Upper lobe of left lung (tissue), 4 donors: ENCODE measurements at regions not wholly inside any gene's neighbourhood (a gene's known extent, or its start where the extent isn't known, plus 50 kb on each side); places are given as distances from the start of the nearest gene placed in this dataset.

Source experiments
- EP300 ChIP-seq, 4 donors: sonication (generic); formaldehyde crosslinking; IDR thresholded peaks; one replicate each; pipeline ENCODE4 v1.5.1; 2017; ENCODE audit warnings: antibody characterized with exemption in 4 of 4, control low read depth in 2 of 4
- POLR2A ChIP-seq, 4 donors: fragments of 450-650 bp; IDR thresholded peaks; one replicate each; pipeline ENCODE4 v1.5.1; 2016 to 2017; ENCODE audit warnings: antibody characterized with exemption in 4 of 4, mild to moderate bottlenecking in 2 of 4
- POLR2AphosphoS5 ChIP-seq, 2 donors: sonication (generic); formaldehyde crosslinking; IDR thresholded peaks; one replicate each; pipeline ENCODE4 v1.5.1; 2017; ENCODE audit warnings: antibody characterized with exemption in 2 of 2
- TF ChIP-seq, protein P1 (sequence below), 6 experiments: fragments of 450-650 bp in 4 of 6; fragments of 200-600 bp in 2 of 6; sonication (generic) in 2 of 6; IDR thresholded peaks; one replicate each; pipeline ENCODE4 v1.5.1; 2016 to 2019; ENCODE audit warnings: antibody characterized with exemption in 6 of 6

DNA sequence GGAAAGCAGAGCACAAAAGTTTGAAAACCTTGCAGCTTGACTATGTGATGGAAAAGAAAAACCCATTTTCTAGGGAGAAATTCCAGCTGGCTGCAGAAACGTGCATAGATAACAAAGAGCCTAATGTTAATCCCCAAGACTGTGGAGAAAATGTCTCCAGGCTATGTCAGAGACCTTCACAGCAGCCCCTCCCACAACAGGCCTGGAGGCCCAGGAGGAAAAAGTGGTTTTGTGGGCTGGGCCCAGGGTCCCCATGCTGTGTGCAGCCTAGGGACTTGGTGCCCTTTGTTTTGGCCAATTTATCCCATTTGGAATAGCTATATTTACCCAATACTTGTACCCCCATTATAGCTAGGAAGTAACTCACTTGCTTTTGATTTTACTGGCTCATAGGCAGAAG lies 484.1 kb upstream of the HTR1E start:
- TF ChIP-seq, protein P1, sequence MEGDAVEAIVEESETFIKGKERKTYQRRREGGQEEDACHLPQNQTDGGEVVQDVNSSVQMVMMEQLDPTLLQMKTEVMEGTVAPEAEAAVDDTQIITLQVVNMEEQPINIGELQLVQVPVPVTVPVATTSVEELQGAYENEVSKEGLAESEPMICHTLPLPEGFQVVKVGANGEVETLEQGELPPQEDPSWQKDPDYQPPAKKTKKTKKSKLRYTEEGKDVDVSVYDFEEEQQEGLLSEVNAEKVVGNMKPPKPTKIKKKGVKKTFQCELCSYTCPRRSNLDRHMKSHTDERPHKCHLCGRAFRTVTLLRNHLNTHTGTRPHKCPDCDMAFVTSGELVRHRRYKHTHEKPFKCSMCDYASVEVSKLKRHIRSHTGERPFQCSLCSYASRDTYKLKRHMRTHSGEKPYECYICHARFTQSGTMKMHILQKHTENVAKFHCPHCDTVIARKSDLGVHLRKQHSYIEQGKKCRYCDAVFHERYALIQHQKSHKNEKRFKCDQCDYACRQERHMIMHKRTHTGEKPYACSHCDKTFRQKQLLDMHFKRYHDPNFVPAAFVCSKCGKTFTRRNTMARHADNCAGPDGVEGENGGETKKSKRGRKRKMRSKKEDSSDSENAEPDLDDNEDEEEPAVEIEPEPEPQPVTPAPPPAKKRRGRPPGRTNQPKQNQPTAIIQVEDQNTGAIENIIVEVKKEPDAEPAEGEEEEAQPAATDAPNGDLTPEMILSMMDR (IDR thresholded peaks at IDR 0.05), result no peak
- no peak for TF ChIP-seq POLR2A (IDR thresholded peaks at IDR 0.05)
- TF ChIP-seq EP300 (IDR thresholded peaks at IDR 0.05), result no peak
- TF ChIP-seq POLR2AphosphoS5 (IDR thresholded peaks at IDR 0.05), result no peak
